ENCODE measurements at regions not wholly inside any gene's neighbourhood (a gene's known extent, or its start where the extent isn't known, plus 50 kb on each side); places are given as distances from the start of the nearest gene placed in this dataset.

DNA sequence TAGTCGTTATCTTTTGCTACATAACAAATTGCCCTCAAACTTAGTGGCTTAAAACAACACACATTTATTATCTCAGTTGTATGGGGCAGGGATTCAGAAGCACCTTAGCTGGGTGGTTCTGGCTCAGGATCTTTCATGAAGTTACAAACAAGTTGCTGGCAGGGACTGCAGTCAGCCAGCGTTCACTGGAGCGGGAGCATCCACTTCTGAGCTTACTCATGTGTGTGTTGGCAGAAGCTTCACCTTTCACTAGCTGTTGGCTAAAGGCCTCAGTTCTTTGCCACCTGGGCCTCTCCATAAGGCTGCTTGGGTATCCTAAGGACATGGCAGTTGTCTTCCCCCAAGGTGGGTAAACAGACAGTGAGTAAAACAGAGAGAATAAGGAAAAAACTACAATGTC, 365.7 kb downstream of the RPS29 start:
- H3K4me1 ChIP-seq (ENCODE audit: insufficient read depth, poor library complexity, severe bottlenecking) = no peaks in the 10 kb centered on the region
- peaks cover 8% of the 10 kb centered on the region for H3K27me3 ChIP-seq (ENCODE audit: insufficient read depth, poor library complexity, severe bottlenecking)
- H3K9me3 ChIP-seq (ENCODE audit: severe bottlenecking) = no peaks in the 10 kb centered on the region
- H3K36me3 ChIP-seq (ENCODE audit: low read depth) = no peaks in the 10 kb centered on the region
- no peak for DNase-seq (ENCODE audit: low spot score)
- no peak overlapping the region for H3K4me3 ChIP-seq (ENCODE audit: severe bottlenecking)
- H3K27ac ChIP-seq (ENCODE audit: poor library complexity, severe bottlenecking) = no peak overlapping the region
- no peak for TF ChIP-seq CTCF (IDR thresholded peaks at IDR 0.05; ENCODE audit: poor library complexity, severe bottlenecking)
- no peak for ATAC-seq (ENCODE audit: low read depth)

- Histone ChIP-seq H3K4me3 (ENCODE audit: severe bottlenecking) (no peak overlapping the region), H3K27me3 (ENCODE audit: insufficient read depth, poor library complexity, severe bottlenecking) (peaks cover 8% of the 10 kb centered on the region), H3K4me1 (ENCODE audit: insufficient read depth, poor library complexity, severe bottlenecking) (no peaks in the 10 kb centered on the region), H3K9me3 (ENCODE audit: severe bottlenecking) (no peaks in the 10 kb centered on the region), H3K36me3 (ENCODE audit: low read depth) (no peaks in the 10 kb centered on the region), H3K27ac (ENCODE audit: poor library complexity, severe bottlenecking) (no peak overlapping the region)
- DNase-seq (ENCODE audit: low spot score) = no peak
- no peak for ATAC-seq (ENCODE audit: low read depth)
- TF ChIP-seq CTCF (IDR thresholded peaks at IDR 0.05; ENCODE audit: poor library complexity, severe bottlenecking) = no peak
Observed at GRCh38 chr14:49218436-49219092, 367.6 kb downstream of the RPS29 start.

DNA sequence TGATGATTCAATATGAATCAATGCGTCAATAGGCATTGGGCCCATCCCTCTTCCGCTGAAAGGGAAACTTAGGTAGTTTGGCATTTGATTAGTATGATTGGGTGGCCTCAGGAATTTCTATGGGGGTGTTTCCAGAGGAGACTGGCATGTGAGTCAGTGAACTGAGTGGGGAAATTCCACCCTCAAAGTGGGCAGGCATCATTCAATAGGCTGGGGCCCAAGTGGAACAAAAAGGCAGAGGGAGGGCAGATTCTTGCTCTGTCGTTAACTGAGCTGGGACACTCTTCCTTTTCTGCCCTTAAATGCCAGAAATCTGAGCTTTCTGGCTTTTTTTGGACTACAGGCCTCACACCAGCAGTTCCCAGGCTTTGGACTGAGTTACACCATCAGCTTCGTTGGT, 373.5 kb downstream of the RPS29 start:
- Histone ChIP-seq H3K9me3 (ENCODE audit: severe bottlenecking) (no peaks in the 10 kb centered on the region), H3K27me3 (ENCODE audit: insufficient read depth, poor library complexity, severe bottlenecking) (peaks cover 3% of the 10 kb centered on the region), H3K4me1 (ENCODE audit: insufficient read depth, poor library complexity, severe bottlenecking) (no peaks in the 10 kb centered on the region), H3K27ac (ENCODE audit: poor library complexity, severe bottlenecking) (no peak overlapping the region), H3K4me3 (ENCODE audit: severe bottlenecking) (no peak overlapping the region), H3K36me3 (ENCODE audit: low read depth) (no peaks in the 10 kb centered on the region)
- ATAC-seq (ENCODE audit: low read depth) (no peak), DNase-seq (ENCODE audit: low spot score) (no peak)
- TF ChIP-seq CTCF (IDR thresholded peaks at IDR 0.05; ENCODE audit: poor library complexity, severe bottlenecking) = no peak

- ATAC-seq (ENCODE audit: low read depth) (no peak), DNase-seq (ENCODE audit: low spot score) (no peak)
- no peaks in the 10 kb centered on the region for H3K4me1 ChIP-seq (ENCODE audit: insufficient read depth, poor library complexity, severe bottlenecking)
- H3K9me3 ChIP-seq (ENCODE audit: severe bottlenecking) = no peaks in the 10 kb centered on the region
- no peak overlapping the region for H3K4me3 ChIP-seq (ENCODE audit: severe bottlenecking)
- no peak overlapping the region for H3K27ac ChIP-seq (ENCODE audit: poor library complexity, severe bottlenecking)
- no peak for TF ChIP-seq CTCF (IDR thresholded peaks at IDR 0.05; ENCODE audit: poor library complexity, severe bottlenecking)
- H3K27me3 ChIP-seq (ENCODE audit: insufficient read depth, poor library complexity, severe bottlenecking) = peaks cover 6% of the 10 kb centered on the region
- H3K36me3 ChIP-seq (ENCODE audit: low read depth) = no peaks in the 10 kb centered on the region
Observed at GRCh38 chr14:49209416-49209815, 376.8 kb downstream of the RPS29 start.

- Histone ChIP-seq H3K4me3 (ENCODE audit: severe bottlenecking) (no peak overlapping the region), H3K4me1 (ENCODE audit: insufficient read depth, poor library complexity, severe bottlenecking) (no peaks in the 10 kb centered on the region), H3K9me3 (ENCODE audit: severe bottlenecking) (no peaks in the 10 kb centered on the region), H3K27me3 (ENCODE audit: insufficient read depth, poor library complexity, severe bottlenecking) (peaks cover 13% of the 10 kb centered on the region), H3K36me3 (ENCODE audit: low read depth) (no peaks in the 10 kb centered on the region), H3K27ac (ENCODE audit: poor library complexity, severe bottlenecking) (no peak overlapping the region)
- TF ChIP-seq CTCF (IDR thresholded peaks at IDR 0.05; ENCODE audit: poor library complexity, severe bottlenecking) = no peak
- DNase-seq (ENCODE audit: low spot score) (no peak), ATAC-seq (ENCODE audit: low read depth) (no peak)
Observed at GRCh38 chr14:49206828-49207227, 379.4 kb downstream of the RPS29 start.

Data from RWPE2 (cell line).